ENCODE measurements at regions not wholly inside any gene's neighbourhood (a gene's known extent, or its start where the extent isn't known, plus 50 kb on each side); places are given as distances from the start of the nearest gene placed in this dataset.
A peak's percentile ranks its signal among the peaks of the same experiment; 100 is the strongest.

DNA sequence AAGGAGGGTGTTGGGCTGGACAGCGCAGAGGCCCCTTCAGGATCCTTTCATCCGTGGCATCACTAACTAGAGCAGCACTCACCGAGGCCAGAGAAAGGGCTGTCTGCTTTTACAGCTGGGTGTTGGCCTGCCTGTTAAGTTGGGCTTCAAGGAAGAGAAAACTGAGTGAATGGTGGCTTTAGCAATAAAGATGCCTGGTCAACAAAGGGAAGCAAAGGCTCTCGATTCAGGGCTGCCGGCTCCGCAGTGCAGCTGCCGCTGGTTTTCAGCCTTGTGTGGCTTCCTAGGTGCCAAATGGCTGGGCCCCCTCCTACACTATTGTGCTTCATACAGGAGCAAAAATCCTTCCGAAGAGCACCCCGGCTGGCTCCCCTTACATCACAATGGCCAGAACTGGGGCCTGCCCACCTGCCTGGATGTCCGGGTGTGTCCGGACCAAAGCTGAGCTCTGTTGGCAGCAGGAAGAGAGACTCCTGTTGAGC, 61.0 kb upstream of the GPR45 start:
- H3K4me1 Mint-ChIP-seq, result peaks cover 21% of the 10 kb centered on the region
- H3K27me3 Mint-ChIP-seq (ENCODE audit: low read depth), result peaks cover 49% of the 10 kb centered on the region
- H3K27ac Mint-ChIP-seq, result no peak overlapping the region
- no peaks in the 10 kb centered on the region for H3K36me3 Mint-ChIP-seq (ENCODE audit: low read depth)
- no peaks in the 10 kb centered on the region for H3K9me3 Mint-ChIP-seq
- no peak overlapping the region for H3K4me3 Mint-ChIP-seq
- TF ChIP-seq, protein P1, sequence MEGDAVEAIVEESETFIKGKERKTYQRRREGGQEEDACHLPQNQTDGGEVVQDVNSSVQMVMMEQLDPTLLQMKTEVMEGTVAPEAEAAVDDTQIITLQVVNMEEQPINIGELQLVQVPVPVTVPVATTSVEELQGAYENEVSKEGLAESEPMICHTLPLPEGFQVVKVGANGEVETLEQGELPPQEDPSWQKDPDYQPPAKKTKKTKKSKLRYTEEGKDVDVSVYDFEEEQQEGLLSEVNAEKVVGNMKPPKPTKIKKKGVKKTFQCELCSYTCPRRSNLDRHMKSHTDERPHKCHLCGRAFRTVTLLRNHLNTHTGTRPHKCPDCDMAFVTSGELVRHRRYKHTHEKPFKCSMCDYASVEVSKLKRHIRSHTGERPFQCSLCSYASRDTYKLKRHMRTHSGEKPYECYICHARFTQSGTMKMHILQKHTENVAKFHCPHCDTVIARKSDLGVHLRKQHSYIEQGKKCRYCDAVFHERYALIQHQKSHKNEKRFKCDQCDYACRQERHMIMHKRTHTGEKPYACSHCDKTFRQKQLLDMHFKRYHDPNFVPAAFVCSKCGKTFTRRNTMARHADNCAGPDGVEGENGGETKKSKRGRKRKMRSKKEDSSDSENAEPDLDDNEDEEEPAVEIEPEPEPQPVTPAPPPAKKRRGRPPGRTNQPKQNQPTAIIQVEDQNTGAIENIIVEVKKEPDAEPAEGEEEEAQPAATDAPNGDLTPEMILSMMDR (IDR thresholded peaks at IDR 0.05; ENCODE audit: unreplicated experiment in 3 of 3), result no peak

DNA sequence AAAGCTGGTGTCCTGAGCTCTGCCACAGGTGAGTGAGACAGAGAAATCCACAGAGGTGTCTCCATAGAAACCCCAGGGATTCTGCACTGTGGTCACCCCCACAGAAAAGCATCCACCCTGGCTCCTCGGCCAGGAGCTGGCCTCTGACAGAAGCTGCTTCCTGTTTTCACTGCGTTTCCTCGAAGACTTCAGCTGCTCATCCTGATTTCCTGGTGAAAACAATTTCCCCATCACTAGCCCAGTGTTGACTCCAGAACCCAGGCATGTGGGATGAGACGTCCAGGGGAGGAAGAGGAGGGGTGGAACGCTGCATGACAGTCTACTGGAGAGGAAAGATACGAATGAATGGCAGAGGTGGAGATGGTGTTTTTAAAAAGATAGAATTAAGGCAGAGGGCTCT, 60.3 kb upstream of the GPR45 start:
- TF ChIP-seq, protein P1 (IDR thresholded peaks at IDR 0.05; ENCODE audit: unreplicated experiment in 3 of 3), result no peak
- H3K36me3 Mint-ChIP-seq (ENCODE audit: low read depth), result no peaks in the 10 kb centered on the region
- H3K4me1 Mint-ChIP-seq, result peaks cover 13% of the 10 kb centered on the region

DNA sequence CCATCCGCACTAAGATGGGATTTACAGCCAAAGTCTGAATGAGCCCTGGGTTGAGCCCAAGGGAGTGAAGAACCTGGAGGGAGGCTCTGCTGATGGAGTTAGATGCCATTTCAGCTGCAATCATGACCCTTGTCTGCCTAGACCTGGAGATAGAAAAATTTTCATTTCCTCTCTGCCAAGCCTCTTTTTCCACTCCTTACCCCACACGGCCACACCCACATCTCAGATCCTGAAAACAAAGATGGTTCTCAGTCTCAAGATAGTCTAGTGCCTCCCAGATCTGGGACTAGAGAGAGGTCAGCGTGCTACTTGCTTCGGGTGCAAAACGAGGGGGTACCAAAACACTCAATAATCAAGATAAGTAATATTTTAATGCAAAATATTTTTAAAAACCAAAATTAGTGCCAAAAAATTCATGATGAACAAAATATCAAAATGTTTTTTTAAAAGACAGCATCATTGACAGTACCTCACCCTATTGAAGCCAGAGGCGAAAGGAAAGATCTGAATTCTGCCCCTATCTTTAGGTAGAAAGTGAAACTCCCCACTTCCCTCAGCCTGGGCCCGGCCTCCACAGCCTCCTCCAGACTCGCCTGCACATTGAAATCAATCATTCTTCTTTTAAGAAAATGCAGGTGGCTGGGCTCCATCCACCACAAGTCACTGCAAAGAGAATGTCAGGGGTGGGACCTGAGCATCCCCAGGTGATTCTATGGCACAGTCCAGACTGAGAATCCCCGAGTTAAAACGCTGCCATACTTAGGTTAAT, 57.8 kb upstream of the GPR45 start:
- Mint-ChIP-seq H3K9me3 (no peaks in the 10 kb centered on the region), H3K27me3 (ENCODE audit: low read depth) (peaks cover 22% of the 10 kb centered on the region), H3K4me1 (peaks cover 6% of the 10 kb centered on the region), H3K36me3 (ENCODE audit: low read depth) (no peaks in the 10 kb centered on the region), H3K4me3 (no peak overlapping the region), H3K27ac (peak overlapping the region in 1 of 3 experiments; percentile 60)
- TF ChIP-seq, protein P1 (IDR thresholded peaks at IDR 0.05; ENCODE audit: unreplicated experiment in 3 of 3), result no peak

More for the DNA sequence above, 60.3 kb upstream of the GPR45 start:
- Mint-ChIP-seq H3K27me3 (ENCODE audit: low read depth) (peaks cover 44% of the 10 kb centered on the region), H3K4me3 (no peak overlapping the region), H3K27ac (no peak overlapping the region), H3K9me3 (no peaks in the 10 kb centered on the region)

DNA sequence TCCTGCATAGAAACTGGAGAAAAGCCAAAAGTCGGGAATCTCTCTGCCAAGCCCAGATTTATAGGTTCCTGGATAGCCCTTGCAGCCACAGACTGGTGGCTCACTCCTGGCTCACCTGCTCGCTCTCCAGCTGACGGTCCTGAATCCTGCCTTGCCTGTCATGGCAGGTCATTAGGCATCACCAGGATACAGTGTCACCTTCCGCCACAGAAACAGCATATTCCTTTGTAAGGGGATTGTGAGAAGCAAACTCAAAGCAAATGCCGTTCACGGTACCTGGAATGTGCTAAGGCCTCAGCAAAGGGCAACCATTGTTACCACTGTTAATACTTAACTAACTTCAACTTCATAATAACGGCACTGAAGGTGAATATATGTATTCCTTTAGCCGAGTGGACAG, 57.1 kb upstream of the GPR45 start:
- peak overlapping the region in 1 of 3 experiments; percentile 60 for H3K27ac Mint-ChIP-seq

DNA sequence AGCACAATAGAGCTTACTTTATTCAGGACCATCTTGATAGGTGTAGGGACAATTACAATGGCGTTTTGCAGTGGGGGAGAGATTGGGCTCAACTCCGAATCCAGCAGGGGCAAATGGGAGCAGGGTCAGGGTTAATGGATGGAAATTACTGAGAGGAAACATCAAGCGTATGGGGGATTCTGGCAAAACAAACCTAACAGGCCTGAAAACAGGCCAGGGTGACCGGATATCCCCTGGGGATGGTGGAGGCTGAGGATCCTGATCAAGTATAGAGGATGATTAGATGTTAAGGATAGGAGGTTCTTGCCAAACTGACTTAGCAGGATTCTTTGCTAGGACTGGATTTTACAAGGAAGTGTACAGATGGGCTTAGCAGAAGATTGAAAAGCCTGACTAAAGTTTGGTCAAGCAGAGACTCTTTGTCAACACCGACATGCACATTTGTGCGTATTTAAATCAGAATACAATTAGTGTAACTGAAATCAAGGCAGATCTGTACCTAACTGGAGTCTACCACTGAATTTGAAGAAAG, 54.5 kb upstream of the GPR45 start:
- Mint-ChIP-seq H3K27me3 (ENCODE audit: low read depth) (peaks cover 4% of the 10 kb centered on the region), H3K4me1 (no peaks in the 10 kb centered on the region), H3K4me3 (no peak overlapping the region), H3K9me3 (no peaks in the 10 kb centered on the region), H3K27ac (no peak overlapping the region), H3K36me3 (ENCODE audit: low read depth) (no peaks in the 10 kb centered on the region)
- TF ChIP-seq, protein P1 (IDR thresholded peaks at IDR 0.05; ENCODE audit: unreplicated experiment in 3 of 3), result no peak

More for the DNA sequence above, 57.1 kb upstream of the GPR45 start:
- Mint-ChIP-seq H3K4me3 (no peak overlapping the region), H3K9me3 (no peaks in the 10 kb centered on the region), H3K4me1 (peaks cover 6% of the 10 kb centered on the region), H3K36me3 (ENCODE audit: low read depth) (no peaks in the 10 kb centered on the region), H3K27me3 (ENCODE audit: low read depth) (peaks cover 15% of the 10 kb centered on the region)
- TF ChIP-seq, protein P1 (IDR thresholded peaks at IDR 0.05; ENCODE audit: unreplicated experiment in 3 of 3), result no peak
